ENCODE measurements at regions not wholly inside any gene's neighbourhood (a gene's known extent, or its start where the extent isn't known, plus 50 kb on each side); places are given as distances from the start of the nearest gene placed in this dataset.

GRCh38 chr2:13193075-13193474 is 476.3 kb downstream of the TRIB2 start:
- TF ChIP-seq CTCF (IDR thresholded peaks at IDR 0.05; ENCODE audit: low read length) (no peak; the same call in 1 of the 2 replicates), EZH2phosphoT487 (IDR thresholded peaks at IDR 0.05; ENCODE audit: low read length) (no peak), EZH2 (optimal IDR thresholded peaks at IDR 0.05; ENCODE audit: low read depth, low read length) (no peak)
